Left cardiac atrium (tissue), 4 donors: ENCODE measurements at regions not wholly inside any gene's neighbourhood (a gene's known extent, or its start where the extent isn't known, plus 50 kb on each side); places are given as distances from the start of the nearest gene placed in this dataset.

ENCODE experiments used
- ATAC-seq, 2 donors: fragments of 200-7000 bp; cut with Tn5 transposase; one replicate each; pipeline ENCODE4 v1.9.1; 2020; ENCODE audit warnings: mild to moderate bottlenecking in 2 of 2, moderate library complexity in 2 of 2
- DNase-seq: peaks from one replicate; pipeline ENCODE4 v3.0.0-alpha.2; 2020
- intact Hi-C, 2 donors: fragments of 100-400 bp; cut with DNase I; formaldehyde crosslinking; loops; one replicate each; pipeline versions ENCODE4 v1.14.1 to v1.15.1; 2022 to 2023
- donor health status: DM: no; HTN: yes; CAD: no.
- donor health status: DM: no; HTN: yes; CAD: no; lungs with severe emphysema.
- donor health status: DM: yes; HTN: yes; CAD: no.
- donor health status: Dilated cardiomyopathy.

- ATAC-seq (no peak), DNase-seq (no peak)
- intact Hi-C loops: no loop called here
Measured at GRCh38 chr1:244237445-244237844, 186.4 kb downstream of the ZBTB18 start.

- intact Hi-C loops: no loop called here
- ATAC-seq: no peak
- DNase-seq: no peak
Measured at GRCh38 chr1:244239261-244239770, 188.2 kb downstream of the ZBTB18 start.

GRCh38 chr1:244241438-244241837, 190.4 kb downstream of the ZBTB18 start:
- intact Hi-C loops: no loop called here
- ATAC-seq (no peak), DNase-seq (no peak)

GRCh38 chr1:244242446-244242845, 191.4 kb downstream of the ZBTB18 start:
- DNase-seq: no peak
- intact Hi-C loops: no loop called here
- ATAC-seq: no peak

DNA sequence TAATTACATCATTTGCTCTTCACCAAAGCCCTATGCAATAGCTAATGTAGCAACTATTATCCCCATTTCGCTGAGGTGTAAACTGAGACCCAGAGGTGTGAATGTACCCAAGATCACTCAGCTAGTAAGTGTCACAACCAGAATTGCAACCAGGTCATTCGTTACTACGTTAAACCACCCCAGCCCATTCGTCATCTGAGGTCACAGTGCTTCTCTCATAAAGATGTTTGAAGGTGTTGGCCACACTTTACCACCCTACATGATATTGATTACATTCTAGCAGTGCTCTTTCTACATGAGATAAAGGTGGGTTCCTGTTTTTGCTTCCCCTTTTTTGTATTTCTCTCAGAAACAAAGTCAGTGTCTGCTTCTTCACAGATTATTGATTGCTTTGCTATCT, 195.3 kb downstream of the ZBTB18 start:
- DNase-seq: no peak
- intact Hi-C loops: no loop called here
- no peak for ATAC-seq

GRCh38 chr1:244248426-244248825, 197.3 kb downstream of the ZBTB18 start:
- intact Hi-C loops: no loop called here
- no peak for ATAC-seq
- no peak for DNase-seq

GRCh38 chr1:244252211-244252610, 199.5 kb downstream of the ADSS2 start:
- intact Hi-C loops: no loop called here
- no peak for DNase-seq

DNA sequence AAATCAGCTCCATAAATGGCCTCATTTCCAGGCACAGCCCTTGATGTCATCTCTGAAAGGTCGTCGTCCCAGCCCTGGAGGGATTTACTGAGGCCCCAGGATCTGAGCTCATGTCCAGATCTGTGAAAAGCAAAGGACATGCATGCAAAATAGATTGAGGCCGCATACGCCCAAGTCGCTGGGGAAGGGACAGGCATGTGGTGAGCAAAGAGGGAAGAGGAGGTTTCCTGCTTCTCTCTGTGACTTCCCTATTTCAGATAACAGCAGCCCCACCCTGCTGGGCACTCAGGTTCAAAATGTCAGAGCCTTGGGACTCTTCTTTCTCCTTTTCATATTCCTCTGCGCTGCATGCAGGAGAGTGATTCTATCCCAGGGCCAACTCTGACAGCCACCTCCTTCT, 197.2 kb downstream of the ADSS2 start:
- peak; percentile 38 to 84 for ATAC-seq
- intact Hi-C loops: no loop called here
- no peak for DNase-seq

More at GRCh38 chr1:244252211-244252610, 199.5 kb downstream of the ADSS2 start:
- no peak for ATAC-seq

DNA sequence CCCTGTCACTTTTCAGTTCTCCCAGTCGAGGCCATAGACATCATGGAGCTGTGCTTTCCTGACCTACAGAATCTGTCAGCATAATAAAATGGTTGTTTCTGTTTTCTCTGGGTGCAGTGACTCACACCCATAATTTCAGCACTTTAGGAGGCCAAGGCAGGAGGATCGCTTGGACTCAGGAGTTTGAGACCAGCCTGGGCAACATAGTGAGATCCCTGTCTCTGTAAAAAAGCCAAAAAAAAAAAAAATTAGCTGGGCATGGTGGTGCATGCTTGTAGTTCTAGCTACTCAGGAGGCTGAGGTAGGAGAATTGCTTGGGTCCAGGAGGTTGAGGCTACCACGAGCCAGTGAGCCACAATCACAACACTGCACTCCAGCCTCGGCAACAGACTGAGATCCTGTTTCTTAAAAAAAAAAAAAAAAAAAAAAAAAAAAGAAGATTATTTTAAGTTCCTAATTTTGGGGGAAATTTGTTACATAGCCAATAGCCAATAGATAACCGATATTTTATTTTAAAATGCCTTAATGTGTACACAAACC, 196.2 kb downstream of the ADSS2 start:
- DNase-seq: no peak
- intact Hi-C loops: no loop called here
- no peak for ATAC-seq

- intact Hi-C loops: no loop called here
Measured at GRCh38 chr1:244256086-244256676, 195.5 kb downstream of the ADSS2 start.

GRCh38 chr1:244264163-244264562, 187.5 kb downstream of the ADSS2 start:
- DNase-seq (no peak), ATAC-seq (no peak)
- intact Hi-C loops: no loop called here

More at GRCh38 chr1:244256086-244256676, 195.5 kb downstream of the ADSS2 start:
- ATAC-seq (no peak), DNase-seq (no peak)

GRCh38 chr1:244265507-244265906, 186.2 kb downstream of the ADSS2 start:
- no peak for ATAC-seq
- DNase-seq: no peak
- intact Hi-C loops: no loop called here

DNA sequence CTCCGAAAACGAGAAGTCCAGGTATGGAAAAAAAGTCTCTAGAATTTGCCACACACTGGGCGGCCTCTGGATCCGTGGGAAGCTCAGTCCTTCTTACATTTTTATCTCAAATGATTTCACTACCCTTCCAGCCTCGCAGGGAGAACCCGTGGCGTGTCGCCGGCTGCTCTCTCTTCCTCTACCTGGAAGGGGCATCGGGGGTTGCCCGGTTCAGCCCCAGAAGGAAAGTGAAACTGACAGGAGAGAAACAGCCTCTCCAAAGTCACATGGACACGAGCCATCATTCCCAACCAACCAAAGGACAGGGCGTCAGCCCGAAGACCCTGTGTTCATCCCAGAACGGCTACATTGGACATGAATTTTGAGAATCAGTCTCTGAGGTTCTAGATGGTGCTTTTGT, 182.5 kb downstream of the ADSS2 start:
- ATAC-seq: no peak
- intact Hi-C loops: no loop called here
- no peak for DNase-seq

DNA sequence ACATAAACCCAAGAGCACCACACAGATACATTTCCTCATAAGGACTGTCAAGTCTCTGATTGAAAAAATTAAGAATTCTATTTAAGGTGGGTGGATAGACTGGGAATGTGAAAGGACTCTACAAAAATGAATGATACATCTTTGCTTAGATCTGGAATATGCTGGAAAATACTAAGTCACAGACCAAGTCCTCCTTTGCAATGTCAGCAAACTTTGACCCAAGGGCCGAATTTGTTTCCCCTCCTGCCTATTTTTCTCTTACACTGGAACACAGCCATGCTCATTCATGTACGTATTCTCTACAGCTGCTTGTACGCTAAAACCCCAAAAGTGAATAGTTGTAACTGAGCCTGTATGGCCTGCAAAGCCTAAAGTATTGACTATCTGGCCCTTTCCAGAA, 180.7 kb downstream of the ADSS2 start:
- DNase-seq: no peak
- intact Hi-C loops: loop anchor here in 1 of 2 donors (5.0 to 10.0 kb wide), 3 partner anchors 216 to 789 kb away; partner anchors contain the start of gene ZBTB18
- ATAC-seq: no peak

GRCh38 chr1:244271691-244272308, 179.9 kb downstream of the ADSS2 start:
- intact Hi-C loops: loop anchor here in 1 of 2 donors (2.0 to 10.0 kb wide), 4 partner anchors 217 to 929 kb away; partner anchors contain the start of gene ZBTB18
- ATAC-seq (no peak), DNase-seq (no peak)

DNA sequence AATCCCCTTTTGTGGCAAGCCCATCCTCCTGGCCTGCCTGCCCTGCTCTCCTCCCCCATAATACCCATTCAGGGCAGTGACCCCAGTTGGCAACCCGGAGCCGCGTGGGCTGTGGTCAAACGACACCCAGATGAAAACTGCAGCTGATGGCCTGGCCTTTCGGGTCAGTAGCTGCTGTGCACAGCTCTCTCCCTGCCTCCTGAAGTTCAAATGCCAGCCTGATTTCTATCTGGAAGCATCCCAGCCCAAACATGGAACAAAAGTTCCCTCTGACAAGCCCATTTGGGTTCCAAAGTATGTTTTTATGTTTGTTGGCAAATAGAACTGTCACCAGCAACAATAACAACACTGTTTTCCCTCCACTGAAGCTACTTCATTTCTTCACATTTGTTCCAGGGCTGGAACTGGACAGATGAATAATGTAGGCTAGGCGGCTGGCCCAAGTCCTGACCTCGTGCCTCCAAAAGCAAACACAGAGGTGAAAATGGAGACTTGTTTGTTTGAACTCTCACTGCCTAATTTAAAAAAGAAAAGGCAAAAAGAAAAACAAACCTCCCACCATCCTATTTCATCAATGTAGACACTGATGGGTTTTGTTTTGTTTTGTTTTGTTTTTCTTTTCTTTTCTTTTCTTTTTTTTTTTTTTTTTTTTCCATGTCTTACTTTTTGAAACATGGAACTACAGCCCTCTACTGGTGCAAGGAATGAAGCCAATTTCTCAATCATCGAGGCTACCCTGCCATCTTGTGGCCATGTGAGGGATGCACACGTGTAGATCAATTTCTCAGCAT, 179.0 kb downstream of the ADSS2 start:
- intact Hi-C loops: loop anchor here in 1 of 2 donors (2.0 to 10.0 kb wide), 4 partner anchors 218 to 930 kb away; partner anchors contain the start of gene ZBTB18
- DNase-seq (peak; percentile 52), ATAC-seq (peak; percentile 82)

DNA sequence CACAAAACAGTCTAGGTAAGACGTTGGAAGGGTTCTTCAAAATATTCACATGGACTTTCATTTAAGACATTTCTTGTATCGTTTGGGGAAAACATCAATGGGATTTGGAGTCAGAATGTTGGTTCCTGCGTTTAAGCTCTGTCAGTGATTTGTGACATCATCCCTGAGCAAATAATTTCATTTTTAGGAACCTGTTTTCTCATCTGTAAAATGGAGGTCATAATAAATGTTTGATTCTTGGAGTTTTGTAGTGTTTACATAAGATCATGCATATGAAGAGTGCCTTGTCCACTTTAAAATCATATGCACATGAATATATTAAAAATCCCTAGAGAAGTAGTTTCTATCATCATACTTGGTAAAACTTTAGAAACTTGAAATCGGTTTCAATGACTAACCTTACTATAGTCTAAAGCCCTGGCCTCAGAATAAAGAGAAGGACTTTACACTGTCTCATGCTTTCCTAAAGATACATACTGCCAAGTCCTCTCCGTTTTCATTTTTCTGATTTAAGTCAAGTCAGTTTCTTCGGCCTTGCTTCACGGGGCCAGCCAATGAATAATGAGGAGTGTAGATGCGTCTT, 178.4 kb downstream of the ADSS2 start:
- intact Hi-C loops: loop anchor here in 1 of 2 donors (2.0 to 10.0 kb wide), 4 partner anchors 219 to 931 kb away; partner anchors contain the start of gene ZBTB18
- DNase-seq (no peak), ATAC-seq (no peak)

- intact Hi-C loops: loop anchor here in 1 of 2 donors (2.0 to 10.0 kb wide), 4 partner anchors 219 to 931 kb away; partner anchors contain the start of gene ZBTB18
- ATAC-seq (peak; percentile 82 to 95), DNase-seq (peak; percentile 78)
Measured at GRCh38 chr1:244273845-244274619, 177.7 kb downstream of the ADSS2 start.
